Small intestine (tissue), 7 donors: ENCODE measurements at regions not wholly inside any gene's neighbourhood (a gene's known extent, or its start where the extent isn't known, plus 50 kb on each side); places are given as distances from the start of the nearest gene placed in this dataset.

Source experiments
- DNase-seq, 2 donors: peaks; one replicate each; pipeline versions ENCODE4 v3.0.0 to v3.0.0-alpha.2; 2013
- FAIRE-seq: peaks from 2 replicates; lab custom pipeline; 2012; peaks lifted over from hg19 to GRCh38; lab: Jason Lieb, UNC
- H3K27ac ChIP-seq, 3 donors: one replicate each; pipeline ENCODE4 v1.5.1; 2013; ENCODE audit warnings: low read length in 2 of 3, mild to moderate bottlenecking in 2 of 3, control low read depth in 1 of 3, inconsistent platforms in 1 of 3, low read depth in 1 of 3, moderate library complexity in 1 of 3
- H3K27me3 ChIP-seq, 3 donors: one replicate each; pipeline ENCODE4 v1.6.1; 2013; ENCODE audit warnings: low read length in 3 of 3, inconsistent platforms in 1 of 3; ENCODE audit not compliant: control insufficient read depth in 3 of 3, insufficient read depth in 3 of 3
- H3K36me3 ChIP-seq, 3 donors: one replicate each; pipeline ENCODE4 v1.6.1; 2013; ENCODE audit warnings: low read length in 3 of 3, inconsistent platforms in 1 of 3, low read depth in 1 of 3, mild to moderate bottlenecking in 1 of 3, moderate library complexity in 1 of 3; ENCODE audit not compliant: control insufficient read depth in 3 of 3, insufficient read depth in 2 of 3
- H3K4me1 ChIP-seq, 3 donors: one replicate each; pipeline ENCODE4 v1.6.1; 2013; ENCODE audit warnings: low read length in 2 of 3, inconsistent platforms in 1 of 3, low read depth in 1 of 3, mild to moderate bottlenecking in 1 of 3, moderate library complexity in 1 of 3; ENCODE audit not compliant: control insufficient read depth in 3 of 3, insufficient read depth in 2 of 3
- H3K4me3 ChIP-seq, 3 donors: one replicate each; pipeline ENCODE4 v1.5.1; 2013; ENCODE audit warnings: low read length in 3 of 3, control low read depth in 1 of 3, inconsistent platforms in 1 of 3, low read depth in 1 of 3, mild to moderate bottlenecking in 1 of 3, moderate library complexity in 1 of 3
- H3K9me3 ChIP-seq, 2 donors: one replicate each; pipeline ENCODE4 v1.6.1; 2013; ENCODE audit warnings: low read depth in 1 of 2, low read length in 1 of 2; ENCODE audit not compliant: control insufficient read depth in 2 of 2, insufficient read depth in 1 of 2
- WGBS, 3 donors: extraction: QIAGEN DNeasy Blood & Tissue Kit; methylation state at CpG; one replicate each; pipeline ENCODE4 v1.1.7; 2013; 5-methylcytosine and 5-hydroxymethylcytosine counted together
- donor health status: healthy with polysubstance abuse.
- donor health status: control.
- donor health status: control.
- donor health status: Bipolar disorder and iron deficiency.
- donor health status: healthy.

GRCh38 chr2:8215159-8215863 lies 466.5 kb upstream of the ID2 start:
- WGBS, 3 donors, result 89 to 92% (median 90%) methylated on average over 5 of the region's 5 CpGs
- no peak for FAIRE-seq
- Histone ChIP-seq H3K9me3 (peaks cover 0 to 6% of the 10 kb centered on the region in 2 donors), H3K27me3 (no peaks in the 10 kb centered on the region), H3K4me1 (no peaks in the 10 kb centered on the region), H3K27ac (no peak overlapping the region), H3K4me3 (no peak overlapping the region), H3K36me3 (no peaks in the 10 kb centered on the region)
- DNase-seq, result no peak

DNA sequence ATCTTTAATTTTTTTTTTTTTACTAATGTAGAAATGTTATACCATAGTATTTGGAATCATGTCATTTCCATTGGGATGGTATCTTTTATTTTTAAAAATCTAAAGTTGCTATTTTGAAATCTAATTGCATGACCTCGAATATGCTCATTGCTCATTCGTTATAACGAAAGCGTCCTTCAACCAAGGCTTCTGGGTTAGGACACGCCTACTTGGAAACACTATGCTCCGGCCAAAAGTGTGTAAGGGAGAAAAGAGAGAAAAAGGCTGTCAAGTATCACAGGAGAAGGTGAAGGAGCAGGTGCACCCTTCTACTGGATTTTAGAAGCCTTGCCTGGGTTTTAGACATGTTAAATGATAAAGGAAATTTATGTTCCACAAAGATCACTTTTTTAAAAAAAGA lies 465.9 kb upstream of the ID2 start:
- H3K4me1 ChIP-seq, result no peaks in the 10 kb centered on the region
- 79 to 95% (median 93%) methylated on average over 6 of the region's 6 CpGs for WGBS, 3 donors
- FAIRE-seq, result no peak
- H3K9me3 ChIP-seq, result peaks cover 0 to 6% of the 10 kb centered on the region in 2 donors
- H3K27me3 ChIP-seq, result no peaks in the 10 kb centered on the region
- no peaks in the 10 kb centered on the region for H3K36me3 ChIP-seq
- H3K27ac ChIP-seq, result no peak overlapping the region
- no peak for DNase-seq
- no peak overlapping the region for H3K4me3 ChIP-seq

DNA sequence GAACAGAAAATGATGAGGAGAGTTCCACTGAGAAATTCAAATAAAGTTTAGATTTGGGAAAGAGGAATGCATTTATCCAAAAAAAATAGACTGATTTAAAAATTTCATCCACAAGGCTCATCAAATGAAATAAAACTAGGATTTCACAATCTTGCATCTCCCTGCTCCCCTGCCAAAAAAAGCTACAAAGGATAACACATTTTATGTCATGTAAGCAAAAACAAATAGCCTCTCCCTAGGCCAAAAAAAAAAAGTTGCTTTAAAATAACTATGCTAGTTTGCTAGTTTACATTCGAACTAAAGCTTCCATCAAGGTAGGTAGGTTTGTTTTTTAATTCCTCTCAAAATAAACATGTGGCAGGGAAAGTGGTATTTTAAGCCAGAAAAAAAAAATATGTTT lies 465.5 kb upstream of the ID2 start:
- no peaks in the 10 kb centered on the region for H3K27me3 ChIP-seq
- DNase-seq (no peak), FAIRE-seq (no peak)
- H3K4me1 ChIP-seq, result no peaks in the 10 kb centered on the region
- WGBS, 3 donors, result 56 to 90% (median 80%) methylated on average over 1 of the region's 1 CpG
- no peak overlapping the region for H3K4me3 ChIP-seq
- H3K27ac ChIP-seq, result no peak overlapping the region
- no peaks in the 10 kb centered on the region for H3K36me3 ChIP-seq
- H3K9me3 ChIP-seq, result peaks cover 0 to 6% of the 10 kb centered on the region in 2 donors

- no peak for DNase-seq
- Histone ChIP-seq H3K27me3 (no peaks in the 10 kb centered on the region), H3K4me3 (no peak overlapping the region), H3K27ac (no peak overlapping the region), H3K9me3 (peaks cover 0 to 4% of the 10 kb centered on the region in 2 donors), H3K4me1 (no peaks in the 10 kb centered on the region), H3K36me3 (no peaks in the 10 kb centered on the region)
- FAIRE-seq, result no peak
- 68 to 83% (median 81%) methylated on average over 9 of the region's 9 CpGs for WGBS, 3 donors
Observed at GRCh38 chr2:8217468-8218030, 464.3 kb upstream of the ID2 start.

DNA sequence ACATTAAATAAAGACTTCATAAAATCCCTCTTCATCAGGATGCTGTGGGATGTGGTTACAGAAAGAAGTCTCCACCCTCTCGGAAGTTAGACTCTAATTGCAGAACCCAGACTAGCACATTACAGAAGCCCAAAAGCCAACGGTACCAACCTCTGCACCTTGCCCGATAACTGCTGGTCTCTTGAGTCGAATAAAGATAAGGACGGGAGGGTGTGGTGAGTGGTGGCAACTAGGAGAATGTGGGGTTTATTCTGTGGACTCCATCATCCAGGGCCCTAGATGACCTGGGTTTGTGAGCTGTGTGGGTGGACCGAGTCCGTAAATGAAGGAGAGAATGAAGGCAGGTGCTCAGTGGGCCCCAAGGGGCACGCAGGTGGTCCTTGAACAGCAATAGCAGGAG lies 462.8 kb upstream of the ID2 start:
- Histone ChIP-seq H3K36me3 (no peaks in the 10 kb centered on the region), H3K4me1 (no peaks in the 10 kb centered on the region), H3K9me3 (peaks cover 0 to 4% of the 10 kb centered on the region in 2 donors), H3K27ac (no peak overlapping the region), H3K27me3 (no peaks in the 10 kb centered on the region), H3K4me3 (no peak overlapping the region)
- DNase-seq (peak; percentile 33 to 85), FAIRE-seq (no peak)
- 32 to 71% (median 45%) methylated on average over 8 of the region's 8 CpGs for WGBS, 3 donors

DNA sequence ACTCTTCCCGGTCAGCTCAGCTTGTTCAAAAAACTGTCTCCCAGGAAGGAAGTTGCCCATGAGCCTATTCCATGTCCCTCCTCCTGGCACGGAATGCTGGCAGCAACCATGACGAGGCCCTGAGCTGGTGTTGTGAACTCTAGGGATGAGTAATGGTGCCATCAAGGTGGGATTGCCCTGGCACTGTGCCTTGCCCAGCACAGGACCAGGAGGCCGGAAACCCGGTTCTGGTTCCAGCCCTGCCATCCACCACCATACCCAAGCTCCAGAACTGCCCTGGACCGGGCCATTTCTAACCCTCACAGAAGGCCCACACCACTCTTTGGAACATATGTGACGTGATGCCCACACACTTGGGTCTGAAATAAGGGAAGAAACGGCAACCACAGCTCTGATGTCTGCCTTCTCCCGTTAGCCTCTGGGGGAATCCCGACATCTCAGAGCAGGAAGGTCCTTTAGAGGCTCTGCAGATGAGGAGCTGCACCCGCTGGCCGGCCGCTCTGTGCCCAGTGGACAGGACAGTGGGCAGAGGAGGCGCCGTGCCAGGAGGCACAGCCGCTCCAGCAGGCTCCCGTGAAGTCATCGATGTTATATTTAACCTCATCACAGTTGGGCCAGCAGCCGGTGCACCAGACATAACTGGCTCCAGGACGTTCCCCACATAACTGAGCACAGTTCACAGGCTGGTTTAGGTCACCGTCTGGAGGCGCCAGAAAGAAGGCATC lies 462.1 kb upstream of the ID2 start:
- Histone ChIP-seq H3K27me3 (no peaks in the 10 kb centered on the region), H3K4me1 (no peaks in the 10 kb centered on the region), H3K4me3 (no peak overlapping the region), H3K27ac (no peak overlapping the region), H3K9me3 (peaks cover 0 to 4% of the 10 kb centered on the region in 2 donors), H3K36me3 (no peaks in the 10 kb centered on the region)
- 89 to 93% (median 92%) methylated on average over 22 of the region's 22 CpGs for WGBS, 3 donors
- DNase-seq (no peak), FAIRE-seq (no peak)

GRCh38 chr2:8222979-8223694 lies 458.7 kb upstream of the ID2 start:
- no peak overlapping the region for H3K4me3 ChIP-seq
- WGBS, 3 donors, result 84 to 91% (median 87%) methylated on average over 9 of the region's 9 CpGs
- no peak for FAIRE-seq

DNA sequence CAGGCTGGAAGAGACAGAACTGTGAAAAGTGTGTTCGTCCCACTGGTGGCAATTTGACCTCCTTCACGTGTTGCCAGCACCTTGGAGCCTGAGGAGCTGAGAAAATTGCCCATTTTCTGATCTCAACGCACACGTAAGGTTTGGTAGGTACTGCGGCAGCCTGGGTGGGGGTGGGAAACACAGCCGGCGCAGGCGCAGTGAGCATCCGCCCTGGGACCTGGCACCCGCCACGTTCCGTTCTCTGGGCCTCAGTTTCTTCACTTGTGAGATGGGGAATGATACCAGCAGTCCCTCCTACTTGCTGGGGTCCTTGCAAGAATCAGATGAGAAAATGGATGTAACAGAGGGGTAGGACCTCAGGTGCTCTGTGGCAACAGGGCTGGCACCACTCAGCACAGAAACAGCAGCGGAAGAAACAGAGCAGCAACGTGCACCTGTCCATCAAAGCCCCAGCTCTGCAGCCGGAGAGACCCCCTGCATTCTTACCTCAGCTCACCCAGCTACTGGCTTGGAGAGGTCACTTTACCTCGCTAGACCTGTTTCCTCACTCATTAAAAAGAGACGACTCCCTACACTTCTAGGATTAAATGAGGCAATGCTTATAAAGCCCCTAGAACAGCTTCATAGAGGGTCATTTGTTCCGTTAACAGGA lies 458.0 kb upstream of the ID2 start:
- no peaks in the 10 kb centered on the region for H3K27me3 ChIP-seq
- no peak overlapping the region for H3K4me3 ChIP-seq
- no peaks in the 10 kb centered on the region for H3K4me1 ChIP-seq
- H3K27ac ChIP-seq, result no peak overlapping the region
- WGBS, 3 donors, result 87 to 93% (median 88%) methylated on average over 18 of the region's 18 CpGs
- no peak for FAIRE-seq
- peaks cover 0 to 4% of the 10 kb centered on the region in 2 donors for H3K9me3 ChIP-seq
- DNase-seq, result no peak
- no peaks in the 10 kb centered on the region for H3K36me3 ChIP-seq

More at GRCh38 chr2:8222979-8223694, 458.7 kb upstream of the ID2 start:
- Histone ChIP-seq H3K27ac (no peak overlapping the region), H3K27me3 (no peaks in the 10 kb centered on the region), H3K9me3 (peaks cover 0 to 4% of the 10 kb centered on the region in 2 donors), H3K4me1 (no peaks in the 10 kb centered on the region), H3K36me3 (no peaks in the 10 kb centered on the region)
- DNase-seq, result no peak
